Ammon's horn (tissue), 1 donor: ENCODE measurements at regions not wholly inside any gene's neighbourhood (a gene's known extent, or its start where the extent isn't known, plus 50 kb on each side); places are given as distances from the start of the nearest gene placed in this dataset.
"Not testable (repeated sequence)": the region's sequence is repeated elsewhere in the genome, so short reads cannot be mapped to it uniquely, and the experiment has no call there.

Experiments
- DNase-seq: peaks from one replicate; pipeline ENCODE4 v3.0.0-alpha.2; 2016; ENCODE audit warnings: low spot score

DNA sequence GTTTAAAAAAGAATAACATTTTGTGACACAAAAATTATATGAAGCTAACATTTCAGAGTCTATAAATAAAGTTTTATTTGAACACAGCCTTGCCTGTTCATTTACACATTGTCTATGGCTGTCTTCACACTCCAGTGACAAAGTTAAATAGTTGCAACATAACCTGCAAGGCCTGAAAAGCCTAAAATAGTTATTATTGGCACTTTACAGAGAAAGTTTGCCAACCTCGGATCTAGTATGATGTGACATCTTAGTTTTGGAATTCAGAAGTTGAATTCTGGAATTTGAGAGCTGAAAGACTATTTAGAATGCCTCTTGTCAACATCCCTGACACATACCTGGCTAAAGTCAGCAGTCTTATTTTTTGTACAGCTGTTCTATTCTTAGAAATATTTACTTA, 68.3 kb downstream of the DYRK2 start:
- no peak for DNase-seq

DNA sequence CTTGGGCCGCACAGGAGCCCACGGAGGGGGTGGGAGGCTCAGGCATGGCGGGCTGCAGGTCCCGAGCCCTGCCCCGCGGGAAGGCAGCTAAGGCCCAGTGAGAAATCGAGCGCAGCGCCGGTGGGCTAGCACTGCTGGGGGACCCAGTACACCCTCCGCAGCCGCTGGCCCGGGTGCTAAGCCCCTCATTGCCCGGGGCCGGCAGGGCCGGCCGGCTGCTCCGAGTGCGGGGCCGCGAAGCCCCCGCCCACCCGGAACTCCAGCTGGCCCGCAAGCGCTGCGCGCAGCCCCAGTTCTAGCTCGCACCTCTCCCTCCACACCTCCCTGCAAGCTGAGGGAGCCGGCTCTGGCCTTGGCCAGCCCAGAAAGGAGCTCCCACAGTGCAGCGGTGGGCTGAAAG, 70.8 kb downstream of the DYRK2 start:
- not testable (repeated sequence) for DNase-seq

DNA sequence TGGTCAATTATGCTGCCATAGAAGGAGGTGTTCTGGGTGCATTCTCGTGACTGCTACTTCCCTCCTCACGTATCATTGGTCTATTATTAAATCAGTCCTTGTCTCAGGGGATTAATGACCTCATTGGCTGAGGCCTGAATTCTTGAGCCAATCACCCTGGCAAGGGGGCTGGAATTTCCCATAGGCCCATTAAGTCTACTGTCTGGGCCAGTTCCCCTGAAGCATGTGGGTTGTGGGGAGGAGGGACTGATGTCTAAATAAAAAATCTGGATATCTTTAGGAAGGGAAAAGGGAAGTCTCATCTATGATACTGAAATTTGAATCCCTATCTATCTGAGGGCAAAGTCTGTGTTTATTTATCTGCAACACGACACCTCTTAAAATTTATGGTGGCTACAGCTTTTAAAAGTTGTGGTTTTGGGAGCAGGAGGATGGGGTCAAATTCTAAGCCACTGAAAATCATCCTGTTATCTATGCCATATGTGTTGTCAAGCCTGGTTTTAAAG, 71.9 kb downstream of the DYRK2 start:
- DNase-seq: no peak

DNA sequence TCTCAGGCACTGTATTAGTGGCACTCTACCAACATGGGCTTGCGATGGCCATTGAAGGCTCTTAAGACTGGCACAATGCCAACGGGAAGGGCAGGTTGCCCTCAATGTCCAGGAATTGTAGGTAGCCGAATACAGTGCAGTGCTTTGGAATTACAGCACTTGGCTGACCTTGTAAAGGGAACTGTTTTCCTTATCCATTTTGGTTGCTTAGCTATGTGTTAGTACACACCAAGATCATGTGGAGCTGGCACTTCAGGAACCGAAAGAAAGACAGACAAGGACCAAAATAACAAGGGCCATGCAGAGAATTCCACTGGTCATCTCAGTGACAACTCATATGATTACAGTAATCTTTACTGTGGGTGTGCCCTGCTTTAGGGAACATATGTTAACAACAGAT, 72.7 kb downstream of the DYRK2 start:
- DNase-seq: no peak

DNA sequence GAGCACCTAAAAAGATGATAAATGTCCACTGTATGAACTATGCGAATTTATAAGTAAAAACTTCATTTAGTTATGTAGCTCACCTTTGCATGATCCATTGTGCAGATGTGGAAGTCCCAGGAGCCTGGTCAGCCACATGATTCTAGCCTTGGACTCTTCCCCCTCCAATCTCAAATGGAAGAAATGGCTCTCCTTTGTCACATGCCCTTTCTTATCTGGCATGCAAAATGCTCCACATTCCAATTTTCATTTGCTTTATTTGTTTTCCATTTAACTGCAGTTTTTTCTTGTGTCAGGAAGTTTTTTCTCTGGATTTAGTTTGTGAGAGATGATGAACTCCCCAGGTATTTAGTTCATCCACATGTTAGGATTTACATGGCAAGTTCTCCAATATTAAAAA, 73.8 kb downstream of the DYRK2 start:
- DNase-seq: no peak

DNA sequence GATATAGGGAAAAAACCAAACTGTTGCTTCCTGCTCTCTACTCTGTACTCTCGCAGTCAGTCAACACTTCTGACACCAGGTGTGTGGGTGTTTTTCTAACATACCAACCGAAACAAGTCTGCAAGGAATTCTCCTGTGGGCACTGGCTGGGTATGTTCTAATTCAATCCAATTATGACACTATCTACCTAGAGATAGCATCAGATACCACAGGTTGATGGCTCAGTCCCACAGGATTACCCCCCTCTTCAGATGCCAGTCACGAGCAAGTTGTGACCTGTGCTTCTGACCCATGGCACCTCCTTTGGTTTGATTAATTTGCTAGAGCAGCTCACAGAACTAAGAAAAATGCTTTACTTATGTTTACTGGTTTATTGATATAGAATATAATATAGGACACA, 78.3 kb downstream of the DYRK2 start:
- DNase-seq: no peak

DNA sequence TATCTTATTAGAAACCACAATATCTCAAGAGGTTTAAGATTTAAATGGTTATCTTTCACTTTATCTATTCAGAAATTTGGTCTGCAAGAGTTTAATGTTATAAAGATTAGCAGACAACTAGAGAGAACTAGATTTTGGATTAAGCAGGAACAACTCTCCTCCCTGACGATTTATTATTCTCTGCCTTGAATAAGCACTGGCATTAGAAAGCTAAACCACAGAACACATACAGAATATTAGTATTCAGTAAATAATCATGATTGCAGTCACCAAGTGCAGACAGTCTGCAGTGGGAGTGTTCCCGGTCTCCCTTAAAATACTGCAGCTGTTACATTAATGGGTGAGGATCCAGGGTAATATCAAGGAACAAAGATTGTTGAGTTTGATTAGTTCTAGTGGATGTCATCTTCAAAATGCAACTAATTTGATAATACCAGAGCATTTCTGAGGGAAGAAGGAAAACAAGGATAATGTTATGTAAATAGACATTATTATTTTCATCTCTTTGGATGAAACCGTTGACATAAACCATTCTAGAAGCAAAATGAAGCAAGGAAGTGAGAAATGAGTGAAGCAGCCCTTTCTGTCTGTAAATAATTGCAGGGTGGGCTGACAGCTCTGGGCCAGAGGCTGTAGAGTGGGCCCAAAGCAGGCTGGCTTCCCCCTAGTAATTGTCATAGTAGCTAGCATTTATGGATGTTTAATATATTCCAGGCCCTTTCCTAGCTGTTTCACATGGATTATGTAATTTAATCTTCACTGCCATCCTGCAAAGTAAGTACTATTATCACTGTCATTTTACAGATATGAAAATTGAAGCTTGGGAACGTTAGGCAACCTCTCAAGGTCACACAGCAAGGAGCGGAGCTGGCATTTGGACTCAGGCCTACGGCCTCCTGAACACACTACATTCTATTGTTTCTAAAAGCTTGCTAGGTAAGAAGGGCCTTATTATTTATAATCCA, 79.4 kb downstream of the DYRK2 start:
- no peak for DNase-seq

DNA sequence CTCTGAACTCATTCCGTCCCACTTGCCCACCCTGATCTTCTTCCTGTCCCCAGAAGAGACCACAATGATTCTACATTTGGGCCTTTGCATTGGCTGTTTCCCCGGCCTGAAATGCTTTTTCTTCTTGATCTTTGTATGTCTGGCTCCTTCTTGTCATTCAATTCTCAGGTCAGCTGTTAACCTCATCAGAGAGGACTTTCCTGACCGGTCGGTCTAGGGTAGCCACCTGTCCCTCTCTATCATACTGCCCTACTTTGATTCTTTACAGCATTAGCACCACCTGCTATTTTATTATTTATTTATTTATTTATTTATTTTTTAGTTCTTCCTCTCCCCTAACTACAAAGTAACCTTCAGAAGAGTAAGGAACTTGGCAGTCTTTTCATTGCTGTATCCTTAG, 84.3 kb downstream of the DYRK2 start:
- DNase-seq: no peak

DNA sequence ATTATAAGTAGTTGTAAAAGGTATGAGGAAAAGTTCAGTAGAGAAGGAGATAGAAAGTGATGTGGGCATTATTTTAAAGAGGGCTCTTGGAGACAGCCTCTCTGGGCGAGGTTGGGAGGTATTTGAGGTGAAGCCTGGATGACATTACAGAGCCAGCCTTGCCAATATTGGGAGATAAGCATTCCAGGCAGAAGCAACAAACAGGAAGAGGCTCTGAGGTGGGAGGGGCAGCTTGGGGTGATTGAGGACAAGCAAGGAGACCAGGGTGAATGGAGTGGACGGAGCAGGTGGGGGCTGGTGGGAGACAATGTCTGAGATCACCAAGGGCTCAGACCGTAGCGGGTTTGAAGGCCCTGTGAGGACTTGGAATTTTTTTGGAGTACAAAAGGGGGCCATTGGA, 87.3 kb downstream of the DYRK2 start:
- no peak for DNase-seq

DNA sequence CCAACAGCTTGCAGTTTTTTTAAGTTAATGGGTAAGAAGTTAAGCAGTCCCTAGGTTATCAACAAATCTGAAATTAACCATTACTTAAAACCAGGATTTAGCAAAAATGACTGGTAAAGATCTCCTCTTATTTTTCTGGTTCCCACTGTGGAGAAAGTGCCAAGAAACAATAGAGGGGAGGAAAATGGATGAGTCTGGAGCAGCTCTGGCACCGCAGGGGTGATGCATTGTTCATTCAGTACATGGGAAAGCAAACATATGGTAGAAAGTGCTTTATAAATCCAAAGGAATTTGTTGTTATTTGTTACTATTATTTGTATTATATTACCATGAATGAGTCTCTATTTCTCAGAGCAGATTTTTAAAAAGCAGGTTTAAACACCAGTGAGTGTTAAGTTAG, 92.2 kb downstream of the DYRK2 start:
- DNase-seq: no peak

DNA sequence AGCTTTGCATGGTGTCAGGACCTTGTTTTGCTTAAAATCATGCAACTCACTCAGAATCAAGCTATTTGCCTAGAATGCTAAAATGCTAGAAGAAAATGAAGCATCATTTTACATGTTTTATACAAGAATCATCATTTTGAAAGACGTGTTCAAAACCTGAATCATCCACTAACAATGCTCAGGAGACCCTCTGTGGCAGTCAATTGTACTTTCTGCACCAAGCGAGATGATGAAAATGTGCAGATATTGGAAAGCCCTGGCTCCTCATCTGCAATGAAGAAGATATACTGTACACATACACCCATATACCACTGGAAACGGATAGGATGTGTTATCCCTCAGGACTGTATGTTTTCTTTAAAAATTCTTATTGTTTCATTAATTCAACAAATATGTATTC, 92.7 kb downstream of the DYRK2 start:
- no peak for DNase-seq

DNA sequence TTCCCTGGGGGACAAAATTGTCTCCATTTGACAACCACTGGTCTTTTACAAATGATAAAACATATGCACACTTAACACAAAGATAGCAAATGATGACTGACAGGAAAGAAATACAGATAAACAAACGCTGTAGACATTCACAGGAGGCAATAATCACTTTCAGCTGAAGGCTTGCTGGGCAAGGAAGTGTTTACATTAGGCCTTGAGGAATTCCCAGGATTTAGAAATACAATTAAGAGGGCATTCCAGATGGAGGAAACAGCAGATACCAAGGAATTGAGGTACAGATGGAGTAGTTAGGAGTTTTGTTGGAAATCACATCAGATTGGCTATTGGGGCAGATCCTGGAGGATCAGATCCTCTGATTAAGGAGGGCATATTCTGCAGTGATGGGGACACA, 93.9 kb downstream of the DYRK2 start:
- no peak for DNase-seq

DNA sequence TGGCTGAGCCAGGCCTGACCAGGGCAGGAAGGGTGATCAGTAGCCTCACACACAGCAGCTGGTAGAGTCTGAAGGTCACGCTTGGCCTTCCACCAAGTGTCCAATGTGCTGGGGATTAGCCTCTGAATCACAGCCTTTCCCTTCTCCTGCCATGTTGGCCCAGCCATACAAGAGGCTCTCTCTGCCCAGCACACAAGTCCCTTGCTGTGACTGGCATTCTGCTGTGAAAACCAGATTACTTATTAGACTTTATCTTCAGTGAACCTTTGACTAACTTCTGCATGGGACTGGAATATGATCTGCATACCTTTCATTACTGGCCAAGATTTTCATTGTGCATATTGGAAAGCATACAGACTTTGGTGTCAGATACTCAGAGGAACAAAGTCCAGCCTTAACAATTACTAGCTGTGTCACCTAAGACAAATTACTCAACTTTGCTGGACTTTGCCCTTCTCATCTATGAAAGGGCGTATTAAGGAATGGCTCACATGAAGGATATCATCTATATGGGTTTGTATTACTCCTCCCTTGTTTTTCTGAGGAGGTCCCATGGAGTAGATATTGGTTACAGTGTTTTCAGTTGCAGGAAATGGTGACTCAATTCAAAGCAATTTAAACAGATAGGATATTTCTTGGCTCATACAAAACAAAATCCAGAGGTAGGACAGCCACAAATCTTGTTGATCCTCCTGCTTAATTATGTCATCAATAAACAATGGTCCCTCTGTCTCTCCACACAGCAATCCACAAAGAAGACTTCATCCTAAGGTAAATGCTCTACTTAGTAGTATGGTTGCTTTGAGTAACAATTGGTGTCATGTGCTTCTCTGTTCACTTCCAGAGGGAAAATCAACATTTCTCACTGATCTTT, 99.6 kb downstream of the DYRK2 start:
- DNase-seq: no peak

DNA sequence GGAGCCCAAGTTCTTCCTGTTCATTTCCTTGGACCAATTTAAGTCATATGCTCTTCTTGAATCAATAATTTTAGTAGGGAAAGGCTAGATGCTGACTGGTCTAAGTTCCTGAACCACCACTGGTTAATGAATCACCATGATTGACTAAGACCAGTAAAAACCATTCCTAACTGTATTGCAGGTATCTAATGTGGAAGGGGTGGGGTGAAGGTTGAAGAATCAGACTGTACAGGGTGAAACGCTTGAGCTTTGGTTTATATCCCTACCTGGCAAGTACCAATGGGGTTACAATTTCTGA, 100.1 kb downstream of the DYRK2 start:
- DNase-seq: no peak

DNA sequence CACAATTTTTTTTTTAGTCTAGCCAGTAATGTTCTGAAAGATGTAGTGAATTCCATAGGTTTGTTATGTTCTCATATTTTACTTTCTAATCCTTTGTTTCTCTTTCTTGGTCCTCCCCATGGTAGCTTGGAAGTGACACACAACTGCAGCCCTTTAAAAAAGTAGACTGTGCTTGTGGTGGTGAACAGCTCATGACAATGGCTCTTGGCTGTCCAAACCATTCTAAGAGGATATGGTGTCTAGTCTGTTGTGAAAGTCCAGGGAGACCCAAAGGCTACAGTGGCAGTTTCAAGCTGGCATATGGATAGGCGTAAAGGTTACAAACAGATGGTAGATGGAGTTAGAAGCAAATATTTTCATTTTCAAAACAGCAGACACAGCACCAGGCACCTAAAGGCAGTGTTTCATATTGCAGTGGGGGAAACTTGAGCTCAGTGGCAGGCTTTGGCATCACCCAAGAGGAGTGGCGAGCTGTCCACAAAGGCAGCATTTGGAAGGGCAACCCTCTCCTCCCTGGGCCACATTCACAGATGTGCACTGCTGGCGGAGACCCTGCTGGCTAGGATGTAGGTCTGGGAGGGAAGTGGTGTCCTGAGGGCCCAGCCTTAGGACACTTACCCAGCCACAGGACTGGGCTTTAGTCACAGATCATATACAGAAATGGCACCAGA, 102.1 kb downstream of the DYRK2 start:
- DNase-seq: no peak

DNA sequence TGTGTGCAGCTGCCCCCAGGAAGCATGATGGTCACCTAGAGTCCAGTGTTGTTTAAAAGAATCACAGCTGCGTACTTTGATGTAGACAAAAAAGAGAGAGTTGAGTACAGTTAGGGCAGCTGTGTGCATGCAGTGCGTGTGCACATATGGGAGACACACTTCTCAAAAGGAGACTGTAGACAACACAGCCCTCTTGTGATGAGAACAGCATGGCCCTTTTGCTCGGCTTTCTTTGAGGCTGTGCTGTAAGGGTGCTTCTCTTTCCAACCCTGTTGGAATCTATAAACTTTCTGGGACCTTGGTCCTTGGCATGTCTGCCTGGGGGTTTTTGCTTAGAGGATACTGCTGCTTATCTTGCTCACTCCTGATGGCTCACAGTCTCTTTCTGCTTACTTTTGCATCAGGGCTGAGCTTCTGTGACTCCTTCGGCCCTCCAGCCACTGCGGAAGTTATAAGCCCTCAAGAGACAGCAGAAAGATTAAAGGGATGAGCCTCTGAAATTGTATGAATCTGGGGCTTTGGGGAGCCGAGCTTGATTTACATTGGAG, 102.9 kb downstream of the DYRK2 start:
- DNase-seq: no peak

DNA sequence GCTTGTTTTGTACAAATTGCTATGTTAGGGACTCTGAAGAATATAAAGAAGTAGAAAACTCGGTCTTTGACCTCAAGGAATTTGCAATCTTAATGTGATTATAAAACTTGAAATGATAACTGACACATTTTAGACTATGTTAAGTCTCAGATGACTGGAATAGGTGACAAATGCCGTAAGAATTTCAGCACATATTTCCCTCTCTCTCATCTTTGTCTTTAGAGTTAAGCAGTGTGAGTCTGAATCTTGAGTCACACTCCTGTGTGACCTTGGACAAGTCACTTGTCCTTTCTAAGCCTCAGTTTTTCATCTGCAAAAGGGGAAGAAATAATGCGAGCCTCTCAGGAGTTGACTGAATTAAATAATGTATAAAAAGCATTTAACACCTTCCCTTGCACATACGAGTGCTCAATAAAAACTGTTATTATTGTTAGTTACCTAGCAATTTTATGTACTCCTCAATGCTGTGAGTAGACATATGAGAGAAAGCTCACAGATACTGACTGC, 103.7 kb downstream of the DYRK2 start:
- DNase-seq: no peak

DNA sequence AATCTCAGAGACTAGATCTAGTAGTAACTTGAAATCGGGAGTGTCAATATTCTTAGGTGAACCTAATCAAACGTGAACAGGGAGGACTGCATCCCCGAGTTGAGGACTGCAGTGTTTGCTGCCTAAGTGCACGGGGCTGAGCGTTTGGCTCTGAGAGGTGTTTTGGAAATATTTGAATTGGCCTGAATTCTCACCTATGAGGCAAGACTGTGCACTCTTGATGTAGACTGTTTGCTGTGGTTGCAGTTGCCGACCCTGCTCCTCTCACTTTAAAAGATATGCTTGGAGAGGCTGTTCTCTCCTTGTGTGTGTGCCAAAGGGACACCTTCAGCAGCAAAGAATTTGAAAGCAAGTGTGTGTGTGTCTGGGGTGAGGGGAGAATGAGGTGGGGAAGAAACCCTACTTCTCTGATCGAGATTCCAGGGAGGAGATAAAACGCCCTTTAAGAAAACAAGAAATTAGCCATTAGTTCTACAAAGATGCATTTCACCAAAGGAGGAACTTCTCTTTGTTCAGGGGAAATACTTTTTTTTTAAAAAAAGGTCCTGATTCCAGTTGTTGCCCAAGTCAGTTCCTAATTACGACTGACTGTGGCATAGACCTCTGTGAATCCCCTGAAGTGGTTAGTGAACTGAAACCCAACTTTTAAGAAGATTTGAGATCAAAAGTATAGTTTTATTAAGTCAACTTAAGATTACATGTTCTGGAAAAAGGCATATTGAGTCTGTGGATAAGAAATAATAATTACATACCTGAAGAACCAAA, 106.6 kb downstream of the DYRK2 start:
- DNase-seq: no peak

DNA sequence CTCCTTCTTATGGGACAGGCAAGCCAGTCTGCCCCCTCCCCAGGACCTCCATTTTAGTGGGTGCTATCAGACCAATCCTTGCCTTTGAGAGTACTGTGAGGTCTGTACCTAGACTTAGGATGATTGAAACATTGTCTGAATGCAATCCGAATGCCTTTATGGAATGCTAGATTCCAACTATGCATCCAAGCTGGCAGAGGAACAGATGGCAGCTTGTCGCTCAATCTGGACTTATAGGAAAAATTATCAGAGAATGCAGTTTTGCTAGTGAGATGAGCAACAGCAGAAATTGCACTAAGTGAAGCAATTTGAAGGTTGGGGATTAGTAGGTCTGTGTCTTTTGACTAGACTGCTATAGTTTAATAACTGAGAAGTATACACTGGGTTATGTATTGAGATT, 109.1 kb downstream of the DYRK2 start:
- no peak for DNase-seq

DNA sequence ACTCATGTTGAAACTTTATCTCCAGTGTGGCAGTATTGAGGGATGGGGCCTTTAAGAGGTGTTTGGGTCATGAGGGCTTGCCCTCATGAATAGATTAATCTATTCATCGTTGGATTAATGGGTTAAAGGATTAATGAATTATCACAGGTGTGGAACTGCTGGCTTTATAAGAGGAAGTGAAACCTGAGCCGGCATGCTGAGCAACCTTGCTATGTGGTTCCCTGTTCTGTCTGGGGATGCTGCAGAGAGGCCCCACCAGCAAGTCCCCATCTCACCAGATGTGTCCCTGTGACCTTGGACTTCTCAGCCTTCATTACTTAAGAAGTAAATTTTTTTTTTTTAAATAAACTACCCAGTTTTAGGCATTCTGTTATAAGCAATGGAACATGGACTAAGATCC, 109.6 kb downstream of the DYRK2 start:
- no peak for DNase-seq

DNA sequence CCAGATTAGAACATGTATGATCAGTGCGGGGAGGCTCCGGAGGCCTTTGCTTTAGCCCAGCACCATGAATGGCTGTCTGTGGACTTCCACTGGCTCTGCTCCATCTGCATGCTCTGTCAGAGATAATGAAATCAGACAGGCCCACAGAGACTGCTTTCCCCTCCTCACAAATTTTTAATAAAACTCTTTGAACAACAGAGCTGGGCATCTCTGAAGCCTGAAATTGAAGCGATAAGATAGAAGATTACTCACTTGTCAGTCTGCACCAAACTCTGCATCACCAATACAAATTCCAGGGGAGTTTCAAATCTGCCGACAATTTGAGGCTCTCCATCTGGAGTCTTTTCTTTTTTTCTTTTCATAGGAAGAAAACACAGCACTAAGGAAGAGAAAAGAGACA, 110.0 kb downstream of the DYRK2 start:
- no peak for DNase-seq
